Dermis blood vessel endothelial cell (primary cell): ENCODE measurements at regions not wholly inside any gene's neighbourhood (a gene's known extent, or its start where the extent isn't known, plus 50 kb on each side); places are given as distances from the start of the nearest gene placed in this dataset.

Experiments used
- DNase-seq: peaks from one replicate; pipeline ENCODE4 v3.0.0; 2010

- DNase-seq: peak; percentile 39
These were observed 116.6 kb downstream of the SLC25A47 start for GRCh38 chr14:100439781-100440180.

GRCh38 chr14:100440207-100440631, 117.1 kb downstream of the SLC25A47 start:
- peak; percentile 58 for DNase-seq

GRCh38 chr14:100440758-100441203, 117.6 kb downstream of the SLC25A47 start:
- DNase-seq: peak; percentile 17

GRCh38 chr14:100441271-100441947, 118.3 kb downstream of the SLC25A47 start:
- DNase-seq: no peak

GRCh38 chr14:100442036-100442435, 118.9 kb downstream of the SLC25A47 start:
- no peak for DNase-seq

GRCh38 chr14:100442498-100443490, 119.7 kb downstream of the SLC25A47 start:
- DNase-seq: no peak

GRCh38 chr14:100443603-100444002, 120.5 kb downstream of the SLC25A47 start:
- no peak for DNase-seq

GRCh38 chr14:100445436-100446088, 122.4 kb downstream of the SLC25A47 start:
- no peak for DNase-seq

GRCh38 chr14:100446572-100446971, 123.4 kb downstream of the SLC25A47 start:
- no peak for DNase-seq

- DNase-seq: no peak
These were observed 125.2 kb downstream of the SLC25A47 start for GRCh38 chr14:100448376-100448775.

GRCh38 chr14:100449225-100449987, 126.3 kb downstream of the SLC25A47 start:
- DNase-seq: no peak

- DNase-seq: no peak
These were observed 126.9 kb downstream of the SLC25A47 start for GRCh38 chr14:100450049-100450448.

- DNase-seq: no peak
These were observed 127.6 kb downstream of the SLC25A47 start for GRCh38 chr14:100450736-100451135.

GRCh38 chr14:100451264-100451663, 128.1 kb downstream of the SLC25A47 start:
- no peak for DNase-seq

GRCh38 chr14:100453930-100454329, 130.8 kb downstream of the SLC25A47 start:
- DNase-seq: no peak

GRCh38 chr14:100454437-100454836, 131.3 kb downstream of the SLC25A47 start:
- no peak for DNase-seq

- no peak for DNase-seq
These were observed 123.3 kb downstream of the BEGAIN start for GRCh38 chr14:100463937-100464336.

- DNase-seq: no peak
These were observed 120.9 kb downstream of the BEGAIN start for GRCh38 chr14:100466111-100466856.

- no peak for DNase-seq
These were observed 120.0 kb downstream of the BEGAIN start for GRCh38 chr14:100467046-100467750.

- DNase-seq: no peak
These were observed 119.3 kb downstream of the BEGAIN start for GRCh38 chr14:100467939-100468338.

GRCh38 chr14:100468557-100468956, 118.7 kb downstream of the BEGAIN start:
- no peak for DNase-seq
